ENCODE measurements at regions not wholly inside any gene's neighbourhood (a gene's known extent, or its start where the extent isn't known, plus 50 kb on each side); places are given as distances from the start of the nearest gene placed in this dataset.

GRCh38 chr18:46294318-46294717 is 190.1 kb downstream of the HAUS1 start:
- DNase-seq (ENCODE audit: low read depth, low spot score), result no peak

DNA sequence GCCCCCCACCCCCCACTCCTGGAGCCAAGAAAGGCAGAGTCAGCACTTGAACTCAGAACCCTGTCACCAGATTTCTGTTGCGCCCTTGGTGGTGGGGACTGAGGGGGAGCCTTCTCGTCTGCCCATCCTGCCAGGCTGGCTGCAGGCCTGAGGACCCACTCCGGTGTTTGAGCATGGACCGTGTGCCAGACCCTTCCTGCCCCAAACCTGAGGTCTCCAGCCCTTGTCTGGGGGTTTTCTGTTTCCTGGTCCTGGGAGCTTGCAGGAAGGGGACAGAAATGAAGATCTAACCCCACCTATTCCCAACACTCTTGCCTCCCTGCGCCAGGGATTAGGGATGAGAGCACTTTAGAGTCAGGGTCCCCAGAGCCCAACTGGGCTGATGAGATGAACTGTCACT is 190.6 kb downstream of the HAUS1 start:
- no peak for DNase-seq (ENCODE audit: low read depth, low spot score)

DNA sequence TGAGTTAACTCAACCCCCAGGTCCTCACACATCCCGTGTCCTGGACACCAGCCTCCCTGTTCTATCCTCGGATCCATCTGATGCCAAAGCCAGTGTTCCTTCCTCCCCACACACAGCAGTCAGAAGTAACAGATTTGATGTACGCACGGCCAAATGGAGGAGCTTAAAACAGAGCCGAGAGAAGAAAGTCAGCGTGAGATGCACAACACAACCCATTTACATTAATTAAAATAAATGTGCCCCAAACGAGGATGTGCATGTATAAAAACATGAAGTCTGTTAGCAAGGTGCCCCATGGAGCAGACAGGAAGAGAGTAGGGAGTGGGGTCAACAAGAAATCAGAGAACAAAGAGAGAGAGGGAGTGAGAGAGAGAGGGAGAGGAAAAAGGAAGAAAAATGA is 191.2 kb downstream of the HAUS1 start:
- no peak for DNase-seq (ENCODE audit: low read depth, low spot score)

DNA sequence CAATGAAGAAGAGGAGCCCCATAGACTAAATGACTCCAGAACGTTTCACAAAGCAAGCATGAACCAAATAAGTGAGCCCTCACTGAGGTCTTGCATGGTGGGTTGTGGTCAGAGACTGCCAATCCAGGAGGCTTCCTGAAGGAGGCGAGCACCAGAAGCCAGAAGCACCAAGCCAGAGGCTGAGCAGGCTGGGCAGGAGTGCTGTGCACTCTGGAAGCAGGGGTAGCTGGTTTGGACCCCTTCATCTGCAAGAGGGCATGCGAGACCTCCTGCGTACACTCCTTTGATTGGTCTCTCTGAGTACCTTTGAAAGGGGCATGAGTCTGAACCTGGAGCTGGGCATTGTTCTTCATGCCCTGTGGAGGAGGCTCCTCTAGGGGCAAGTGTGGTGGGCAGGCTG is 192.5 kb downstream of the HAUS1 start:
- DNase-seq (ENCODE audit: low read depth, low spot score), result no peak

DNA sequence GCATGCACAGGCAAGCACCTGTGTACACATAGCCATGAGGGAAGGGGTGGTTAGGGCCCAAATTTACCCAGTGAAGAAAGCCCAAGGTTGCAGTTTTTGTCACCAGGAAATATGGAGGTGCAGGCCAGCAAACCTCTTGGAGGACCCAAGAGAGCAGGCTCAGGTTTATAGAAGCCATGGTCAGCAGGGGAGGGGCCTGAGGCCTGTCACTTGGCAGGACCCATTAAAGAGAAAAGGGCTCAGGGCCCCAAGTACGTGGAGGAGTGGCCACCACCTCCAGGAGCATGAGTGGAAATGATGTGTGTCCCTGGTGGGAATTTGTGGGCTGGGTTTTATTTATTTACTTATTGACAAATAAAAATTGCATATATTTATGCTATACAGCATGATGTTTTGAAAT is 192.9 kb downstream of the HAUS1 start:
- no peak for DNase-seq (ENCODE audit: low read depth, low spot score)

DNA sequence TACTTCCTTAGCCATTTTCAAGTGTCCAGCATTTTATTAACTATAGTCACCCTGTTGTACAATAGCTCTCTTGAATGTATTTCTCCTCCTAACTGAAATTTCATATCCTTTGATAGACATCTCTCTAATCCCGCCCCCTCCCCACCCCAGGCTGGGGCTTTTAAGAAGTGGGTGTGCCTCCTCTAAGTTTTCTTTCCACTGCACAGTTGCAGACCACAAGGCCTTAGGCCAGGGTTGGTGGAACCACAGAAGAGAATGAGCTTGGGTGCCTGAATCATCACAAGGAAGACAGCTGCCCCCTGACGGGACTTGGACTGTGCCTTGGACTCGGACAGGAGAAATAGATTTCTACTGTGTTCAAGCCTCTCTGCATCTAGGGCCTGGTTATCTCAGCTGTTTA is 193.4 kb downstream of the HAUS1 start:
- DNase-seq (ENCODE audit: low read depth, low spot score), result no peak

DNA sequence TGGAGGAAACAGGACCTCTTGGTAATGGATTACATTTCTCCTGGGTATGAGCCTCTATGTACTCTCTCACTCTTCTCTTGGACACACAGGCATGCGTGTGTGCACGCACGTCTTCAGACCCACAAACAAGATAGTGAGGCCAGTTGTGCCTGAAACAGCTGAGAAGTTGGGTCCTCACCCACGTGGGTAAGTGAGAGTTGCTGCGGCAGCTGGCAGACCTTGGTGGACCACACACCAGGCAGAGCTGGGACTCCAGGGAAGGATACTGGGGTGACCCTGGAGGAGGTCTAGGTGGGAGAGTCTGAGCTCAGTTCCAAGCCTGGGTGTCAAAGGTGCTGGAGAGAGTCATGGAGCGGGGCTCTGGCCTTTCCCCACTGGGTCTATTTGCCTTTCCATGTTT is 194.3 kb downstream of the HAUS1 start:
- DNase-seq (ENCODE audit: low read depth, low spot score), result no peak

GRCh38 chr18:46299465-46300008 is 195.4 kb downstream of the HAUS1 start:
- no peak for DNase-seq (ENCODE audit: low read depth, low spot score)

DNA sequence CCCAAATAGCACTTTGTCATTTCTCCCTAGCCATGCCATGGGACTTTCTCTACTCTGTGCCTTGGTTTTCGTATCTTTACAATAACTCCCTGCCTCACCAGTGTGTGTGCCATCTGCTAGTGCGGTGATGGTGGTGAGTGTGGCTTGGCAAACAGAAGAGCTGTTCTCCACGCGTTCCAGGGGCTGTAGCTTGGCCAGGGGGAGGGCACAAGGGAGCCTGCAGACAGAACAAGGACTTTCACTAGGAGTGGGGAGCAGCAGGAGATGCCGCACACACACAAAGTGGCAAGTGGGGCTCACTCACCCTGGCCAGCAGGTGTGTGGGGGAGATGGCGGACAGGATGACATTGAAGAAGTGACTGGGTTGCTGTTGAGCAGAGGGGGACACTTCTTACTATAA is 196.9 kb downstream of the HAUS1 start:
- DNase-seq (ENCODE audit: low read depth, low spot score), result no peak

DNA sequence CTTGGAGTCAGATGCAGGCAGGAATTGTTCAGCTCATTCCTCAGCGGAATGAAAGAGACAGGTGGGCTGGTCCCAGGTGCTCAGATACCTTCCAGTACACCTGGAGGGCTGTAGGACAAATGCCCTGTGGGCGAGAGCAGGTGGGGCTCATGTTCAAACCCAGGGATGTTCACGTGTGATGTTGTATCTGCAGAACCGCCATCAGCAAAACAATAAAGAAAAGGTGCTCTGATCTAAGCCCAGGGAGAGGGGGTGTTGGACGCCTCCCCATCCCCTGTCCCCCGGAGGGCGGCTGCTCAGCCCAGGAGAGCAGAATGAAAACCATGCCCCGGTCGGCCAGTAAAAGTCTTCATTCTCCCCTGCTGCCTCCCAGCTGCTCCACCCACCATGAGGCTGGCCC is 197.4 kb downstream of the HAUS1 start:
- DNase-seq (ENCODE audit: low read depth, low spot score), result no peak

GRCh38 chr18:46302528-46303485 is 198.6 kb downstream of the HAUS1 start:
- DNase-seq (ENCODE audit: low read depth, low spot score), result no peak

GRCh38 chr18:46310258-46310657 is 206.1 kb downstream of the HAUS1 start:
- no peak for DNase-seq (ENCODE audit: low read depth, low spot score)

DNA sequence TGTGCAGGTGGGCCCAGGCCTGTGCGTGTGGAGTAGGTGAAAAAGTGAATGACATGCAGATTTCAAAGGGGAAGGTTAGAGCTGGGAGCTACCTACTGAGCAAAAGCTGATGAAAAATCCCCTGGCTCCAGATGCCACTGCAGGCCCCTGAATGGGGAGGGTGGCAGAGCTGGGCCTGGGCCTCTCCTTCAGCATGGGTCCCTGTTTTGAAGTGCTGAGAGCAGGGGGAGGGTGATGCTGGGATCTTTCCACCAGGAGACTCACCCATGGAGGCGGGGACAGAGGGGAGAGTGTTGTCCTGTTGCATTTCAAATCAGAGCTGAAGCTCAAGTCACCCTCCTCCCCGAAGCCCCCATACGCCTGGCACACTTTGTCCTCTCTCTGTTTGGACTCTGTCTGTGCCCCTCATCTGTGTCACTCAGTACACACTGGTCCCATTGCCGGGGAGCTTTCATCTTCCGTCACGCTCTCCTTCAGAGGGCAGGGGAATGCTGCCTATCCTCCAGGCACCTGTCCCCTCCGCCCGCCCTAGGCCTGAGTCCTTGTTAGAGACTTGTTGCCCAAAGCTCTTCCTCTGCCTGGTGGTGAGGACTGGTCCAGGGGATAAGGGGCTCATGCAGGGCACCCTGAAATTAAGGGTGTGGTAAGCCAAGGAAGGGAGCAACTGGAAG is 206.6 kb downstream of the HAUS1 start:
- DNase-seq (ENCODE audit: low read depth, low spot score), result no peak

DNA sequence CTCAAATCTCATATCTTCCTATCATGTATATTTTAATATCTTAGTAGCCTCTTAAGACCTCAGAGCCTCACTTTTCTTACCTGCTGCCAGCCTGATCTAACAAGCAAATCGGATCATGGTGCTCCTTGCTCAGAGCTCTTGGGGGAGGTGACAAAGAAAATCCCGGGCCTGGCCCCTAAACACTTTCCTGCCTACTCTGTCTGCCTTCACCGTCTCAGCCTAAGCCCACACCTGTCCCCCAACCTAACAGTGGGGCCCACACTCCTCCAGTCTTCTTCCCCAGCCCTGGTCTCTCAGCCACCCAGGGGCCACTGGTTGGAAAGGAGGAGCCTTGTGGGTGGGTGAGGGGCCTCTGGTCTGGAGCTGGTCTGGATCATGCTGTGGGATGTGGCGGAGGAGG is 207.3 kb downstream of the HAUS1 start:
- no peak for DNase-seq (ENCODE audit: low read depth, low spot score)

- DNase-seq (ENCODE audit: low read depth, low spot score), result no peak
These were observed 208.0 kb downstream of the HAUS1 start for GRCh38 chr18:46312221-46312620.

DNA sequence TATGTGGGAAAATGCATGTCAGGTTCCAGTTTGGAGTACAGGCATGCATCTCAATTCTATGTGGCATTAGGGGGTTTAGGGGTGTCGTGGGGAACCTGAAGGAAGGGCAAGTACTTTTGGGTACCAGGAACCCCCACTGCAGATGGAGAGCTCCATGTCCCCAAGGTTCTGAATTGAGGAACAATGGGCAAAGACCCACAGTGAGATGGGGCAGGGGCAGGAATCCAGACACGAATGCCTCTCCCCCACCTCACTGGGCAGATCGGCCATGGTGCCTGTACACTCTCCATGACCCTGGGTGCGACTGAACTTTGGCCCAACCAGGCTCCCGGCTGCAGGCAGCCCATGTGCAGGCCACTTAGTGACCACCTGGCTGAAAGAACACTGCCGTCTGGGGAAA is 209.3 kb downstream of the HAUS1 start:
- DNase-seq (ENCODE audit: low read depth, low spot score), result no peak

DNA sequence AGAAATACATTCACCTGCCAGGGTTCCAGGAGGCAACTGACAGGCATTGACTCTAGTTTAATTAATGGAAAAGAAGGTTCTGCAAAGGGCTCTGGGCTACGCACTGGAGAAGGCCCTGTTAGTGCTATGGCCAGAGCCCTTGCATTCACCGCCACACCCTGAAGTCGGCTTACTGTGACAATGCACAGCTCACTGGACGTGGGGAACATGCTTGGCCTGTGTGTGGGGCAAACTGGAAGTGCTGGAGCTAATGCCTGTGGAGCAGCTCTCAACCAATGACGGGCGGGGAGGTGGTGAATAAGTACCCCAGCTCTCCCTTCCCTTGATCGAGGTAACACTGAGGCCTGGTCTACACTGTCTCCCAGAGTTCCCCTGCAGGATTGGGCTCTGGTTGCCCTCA is 209.8 kb downstream of the HAUS1 start:
- no peak for DNase-seq (ENCODE audit: low read depth, low spot score)

DNA sequence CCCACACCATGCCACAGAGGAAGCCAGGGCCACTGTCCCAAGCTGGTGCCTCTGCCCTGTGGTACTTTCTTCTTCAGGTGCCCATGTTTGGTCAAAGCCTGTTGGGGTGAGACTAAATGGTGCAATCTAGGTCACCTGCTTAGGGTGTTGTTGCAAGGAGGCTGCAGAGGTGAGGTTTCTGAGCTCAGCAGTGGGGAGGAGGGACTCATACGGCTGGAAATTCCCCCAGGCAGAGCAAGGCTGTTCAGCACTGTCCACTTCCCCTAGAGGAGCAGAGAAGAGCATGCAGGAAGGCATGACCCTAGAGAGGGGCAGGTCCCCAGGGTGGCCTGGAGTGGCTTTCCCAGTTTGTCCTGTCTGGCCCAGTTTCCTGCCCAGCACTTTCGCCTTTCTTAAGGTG is 211.0 kb downstream of the HAUS1 start:
- no peak for DNase-seq (ENCODE audit: low read depth, low spot score)

DNA sequence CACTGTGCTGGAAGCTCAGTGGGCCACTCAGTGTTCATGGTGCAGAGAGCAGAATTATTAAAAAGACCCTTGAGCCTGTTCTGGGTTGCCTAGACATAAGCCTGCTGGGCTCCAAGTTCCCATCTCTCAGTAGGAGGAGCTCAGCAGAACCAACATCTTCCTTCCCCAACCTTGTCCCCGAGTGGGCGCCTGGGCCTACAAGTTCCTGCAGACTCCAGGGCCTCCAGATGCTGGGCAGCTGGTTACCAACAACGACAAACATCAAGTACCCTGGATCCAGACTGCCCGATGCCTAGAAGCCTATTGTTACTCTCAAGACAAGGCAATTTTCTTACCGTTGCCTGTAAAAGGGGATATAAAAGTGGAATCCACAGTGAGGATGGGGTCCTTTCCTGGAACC is 214.2 kb downstream of the HAUS1 start:
- DNase-seq (ENCODE audit: low read depth, low spot score), result no peak

DNA sequence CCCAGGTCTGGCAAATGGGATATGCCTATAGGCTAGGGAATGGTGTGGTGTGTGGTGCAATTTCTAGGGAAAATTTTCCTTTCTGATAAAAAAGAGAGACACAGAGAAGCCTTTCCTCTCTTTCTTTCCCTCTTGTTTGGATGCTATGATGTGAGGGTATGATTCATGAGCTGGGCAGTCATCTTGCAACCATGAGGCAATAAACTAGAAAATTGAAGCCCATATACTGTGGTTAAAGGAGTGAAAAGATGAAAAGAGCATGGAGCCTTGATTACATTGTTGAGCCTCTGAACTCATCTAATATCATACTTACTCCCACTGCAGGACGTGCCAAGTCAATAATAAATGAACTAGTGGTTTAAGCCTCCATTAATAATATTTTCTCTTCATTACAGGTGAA is 215.6 kb downstream of the HAUS1 start:
- DNase-seq (ENCODE audit: low read depth, low spot score), result no peak

DNA sequence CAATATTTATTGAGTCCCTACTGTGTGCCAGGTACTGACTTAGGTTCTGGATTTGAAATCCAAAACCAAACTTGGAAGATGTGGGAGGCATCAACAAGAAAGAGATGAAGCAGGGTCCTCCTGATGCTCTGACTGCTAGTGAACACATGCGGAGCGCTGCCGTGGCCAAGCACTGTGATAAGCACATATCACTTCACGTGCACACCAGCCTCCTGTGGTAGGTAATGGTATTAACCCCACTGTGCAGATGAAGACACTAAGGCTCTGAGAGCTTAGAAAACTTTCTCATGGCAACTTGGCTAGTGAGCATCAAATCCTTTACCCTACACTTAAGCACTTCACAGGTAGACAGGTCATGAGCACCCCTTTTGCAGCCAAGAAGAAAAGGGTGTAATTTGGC is 216.1 kb downstream of the HAUS1 start:
- no peak for DNase-seq (ENCODE audit: low read depth, low spot score)

DNA sequence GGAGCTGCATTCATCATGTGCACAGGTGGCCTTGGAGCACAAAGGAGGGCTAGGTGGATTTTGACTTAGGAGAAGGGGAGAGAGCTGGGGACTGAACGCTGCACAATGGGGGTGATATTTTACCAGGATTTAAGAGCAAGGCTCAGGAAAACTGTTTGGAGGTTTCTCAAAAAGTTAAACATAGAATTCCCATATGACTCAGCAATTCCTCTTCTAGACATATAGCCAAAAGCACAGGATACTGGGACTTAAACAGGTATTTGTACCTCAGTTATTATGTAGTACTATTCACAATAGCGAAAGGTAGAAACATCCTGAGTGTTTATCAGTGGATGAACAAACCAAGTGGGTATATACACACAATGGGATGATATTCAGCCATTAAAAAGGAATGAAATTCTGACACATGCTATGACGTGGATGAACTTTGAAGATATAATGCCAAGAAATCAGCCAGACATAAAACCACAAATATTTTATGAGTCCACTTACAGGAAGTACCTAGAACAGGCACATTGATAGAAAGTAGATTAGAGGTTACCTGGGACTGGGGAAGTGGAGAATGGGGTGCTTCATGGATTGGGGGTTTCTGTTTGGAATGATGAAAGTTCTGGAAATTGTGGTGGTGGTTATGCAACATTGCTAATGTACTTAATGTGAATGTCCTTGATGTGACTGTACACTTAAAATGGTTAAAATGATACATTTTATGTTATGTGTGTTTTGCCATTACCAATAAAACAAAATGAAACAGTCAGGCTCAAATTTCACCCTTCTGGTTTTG is 216.9 kb downstream of the HAUS1 start:
- DNase-seq (ENCODE audit: low read depth, low spot score), result no peak

Measured in iPS DF 19.7 (cell line).